GM21528 (cell line): ENCODE measurements at regions not wholly inside any gene's neighbourhood (a gene's known extent, or its start where the extent isn't known, plus 50 kb on each side); places are given as distances from the start of the nearest gene placed in this dataset.
"Not testable (repeated sequence)": the region's sequence is repeated elsewhere in the genome, so short reads cannot be mapped to it uniquely, and the experiment has no call there.

ENCODE experiments used
- ATAC-seq: cut with Tn5 transposase; IDR thresholded peaks from one replicate; pipeline ENCODE4 v1.9.1; 2021; ENCODE audit warnings: mild to moderate bottlenecking, moderate library complexity; ENCODE audit not compliant: unreplicated experiment, low FRiP score

DNA sequence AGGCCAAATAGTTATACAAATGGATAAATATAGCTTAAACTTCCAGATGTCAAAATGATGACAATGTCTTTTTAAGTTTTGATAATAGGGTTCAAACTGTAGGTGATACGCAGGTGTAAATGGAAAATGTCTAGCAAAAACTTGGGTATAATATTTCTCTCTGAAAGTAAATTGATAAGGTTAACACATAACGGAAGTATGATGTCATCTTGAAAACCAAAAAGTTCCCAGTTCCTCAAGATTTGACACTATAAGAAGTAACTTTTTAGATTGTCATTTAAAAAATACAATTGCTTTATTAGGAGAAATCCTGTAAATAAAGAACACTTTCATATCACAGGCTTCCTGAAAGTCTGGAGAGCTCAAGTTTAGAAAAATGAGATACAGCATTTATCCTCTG is 483.4 kb downstream of the FRK start:
- ATAC-seq: no peak

DNA sequence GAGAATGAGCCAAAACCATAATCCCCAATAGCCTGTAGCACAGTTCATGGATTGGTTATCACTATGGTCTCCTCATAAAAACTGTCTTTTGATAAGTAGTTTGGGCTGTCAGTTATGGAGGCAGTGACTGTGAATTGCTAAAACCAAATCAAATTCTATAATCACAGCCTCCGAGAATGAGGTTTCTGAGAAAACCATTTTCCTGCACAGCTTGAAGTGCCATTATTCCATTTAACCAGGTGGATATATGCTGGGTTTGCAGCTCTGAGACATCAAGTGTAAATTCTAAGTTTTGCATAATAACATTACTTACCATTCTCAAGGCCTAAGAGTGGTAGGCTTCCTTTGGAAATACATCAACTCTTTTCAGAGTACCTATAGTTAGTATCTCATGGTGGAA is 485.4 kb downstream of the FRK start:
- ATAC-seq: no peak

DNA sequence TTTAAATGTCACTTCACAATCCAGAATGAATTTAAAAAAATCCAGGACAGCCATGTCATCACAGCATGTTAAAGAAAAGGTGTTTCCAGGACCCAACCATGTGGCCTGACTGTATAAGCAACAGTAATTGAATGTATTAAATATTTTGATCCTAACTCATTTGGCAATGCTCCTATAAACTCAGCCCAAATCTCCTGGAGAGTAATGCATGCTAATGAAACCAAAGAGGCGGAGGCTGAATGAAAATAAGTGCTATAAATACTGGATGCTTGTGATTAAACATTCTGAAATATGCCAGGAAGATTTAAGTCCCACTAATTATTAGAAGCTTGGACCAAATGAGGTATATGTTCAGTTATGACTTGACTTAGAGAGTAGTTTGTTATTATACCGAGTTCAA is 486.8 kb downstream of the FRK start:
- ATAC-seq: no peak

DNA sequence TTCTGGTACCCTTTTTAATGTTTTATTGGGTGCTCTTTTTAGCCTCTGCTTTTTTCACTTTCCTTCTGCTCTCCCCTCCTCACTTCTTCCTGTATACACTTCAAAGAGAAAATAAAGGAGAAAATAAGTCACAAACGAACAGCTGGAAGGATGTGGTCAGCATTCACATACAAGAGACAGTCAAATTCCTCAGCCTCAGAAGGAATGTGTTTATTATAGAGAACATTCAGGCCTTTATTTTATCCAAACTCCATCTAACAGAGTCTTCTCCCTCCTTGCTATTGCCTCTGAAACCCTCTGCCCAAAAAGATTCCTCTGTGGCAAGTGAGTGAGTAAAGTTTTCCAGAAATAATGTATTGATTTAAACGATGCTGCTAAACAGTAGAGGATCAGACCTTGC is 490.4 kb downstream of the FRK start:
- no peak for ATAC-seq

DNA sequence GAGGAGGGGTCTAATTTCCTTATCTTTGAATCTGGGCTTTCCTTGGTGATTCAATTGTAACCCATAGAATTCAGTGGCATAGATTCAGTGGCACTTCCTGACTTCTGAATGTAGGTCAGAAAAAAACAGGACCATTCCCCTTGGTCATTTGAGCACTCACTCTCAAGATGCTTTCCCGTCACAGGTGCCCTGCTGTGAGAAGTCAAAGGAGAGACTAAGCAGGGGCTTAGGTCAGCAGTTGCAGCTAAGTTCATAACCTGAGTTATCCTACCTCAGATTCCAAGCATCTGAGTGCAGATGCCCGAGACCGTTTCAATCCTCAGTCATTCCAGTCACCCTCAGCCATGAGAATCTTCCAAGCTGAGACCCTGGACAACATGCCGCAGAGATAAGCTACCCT is 506.6 kb downstream of the FRK start:
- no peak for ATAC-seq

DNA sequence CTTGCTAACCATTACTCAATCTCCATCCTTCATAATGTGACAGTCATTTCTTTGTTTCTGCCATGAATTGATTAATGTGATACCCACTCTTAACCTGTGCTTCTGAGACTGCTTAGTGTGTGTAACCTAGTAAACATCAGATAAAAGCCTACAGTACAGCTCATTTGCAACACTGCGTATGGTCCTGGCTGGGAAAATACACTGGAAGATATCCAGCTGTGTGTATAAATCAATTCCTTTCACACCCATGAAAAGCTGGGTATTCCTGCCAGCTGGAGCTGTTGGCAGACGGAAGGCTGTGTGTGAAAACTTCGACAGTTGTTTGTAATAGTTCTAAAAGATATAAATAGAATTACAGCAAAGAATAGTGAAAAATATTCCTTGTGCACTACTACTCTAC is 509.2 kb downstream of the FRK start:
- ATAC-seq: no peak

DNA sequence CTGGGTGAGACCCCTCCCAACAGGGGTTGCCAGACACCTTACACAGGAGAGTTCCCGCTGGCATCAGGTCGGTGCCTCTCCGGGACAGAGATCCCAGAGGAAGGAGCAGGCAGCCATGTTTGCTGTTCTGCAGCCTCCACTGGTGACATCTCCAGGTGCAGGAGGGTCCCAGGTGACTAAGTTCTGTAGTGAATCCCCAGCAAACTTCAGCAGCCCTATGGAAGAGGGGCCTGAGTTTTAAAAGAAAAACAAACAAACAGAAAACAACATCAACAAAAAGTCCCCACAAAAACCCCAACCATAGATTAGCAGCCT is 515.1 kb downstream of the FRK start:
- no peak for ATAC-seq

DNA sequence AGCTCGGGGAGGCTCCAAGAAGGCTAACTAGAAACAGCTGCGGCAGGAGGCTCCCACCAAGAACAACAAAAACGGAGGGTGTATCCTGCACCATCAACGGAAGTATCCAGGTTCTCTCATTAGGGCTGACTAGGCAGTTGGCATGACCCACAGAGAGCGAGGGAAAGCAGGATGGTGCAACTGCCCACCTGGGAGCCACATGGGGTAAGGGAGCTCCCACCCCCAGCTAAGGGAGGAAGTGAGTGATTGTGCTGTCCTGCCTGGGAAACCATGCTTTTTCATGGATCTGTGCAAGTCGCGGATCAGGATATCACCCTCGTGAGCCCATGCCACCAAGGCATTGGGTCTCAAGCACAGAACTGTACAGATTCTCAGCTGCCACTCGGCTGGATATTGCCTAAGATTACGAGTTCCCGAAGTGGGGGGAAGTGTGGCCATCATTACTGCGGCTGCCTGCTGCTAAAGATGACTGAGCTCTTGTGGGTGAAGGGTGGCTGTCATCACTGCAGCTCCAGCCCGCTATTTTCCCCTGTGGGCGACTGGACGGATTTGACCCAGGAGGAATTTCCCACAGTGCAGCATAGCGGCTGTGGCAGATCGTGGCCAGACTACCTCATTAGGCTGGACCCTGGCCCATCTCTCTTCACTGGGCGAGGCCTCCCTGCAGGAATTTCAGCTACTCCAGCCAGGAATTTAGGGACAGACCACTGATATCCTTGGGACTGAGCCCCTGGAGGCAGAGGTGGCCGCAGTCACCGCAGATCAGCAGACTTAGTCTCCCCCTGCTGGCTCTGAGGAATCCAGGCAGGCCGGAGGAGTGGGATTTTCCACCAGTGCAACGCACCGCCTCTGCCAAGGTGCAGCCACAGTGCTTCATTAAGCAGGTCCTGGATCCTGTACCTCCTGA is 515.7 kb downstream of the FRK start:
- no peak for ATAC-seq

DNA sequence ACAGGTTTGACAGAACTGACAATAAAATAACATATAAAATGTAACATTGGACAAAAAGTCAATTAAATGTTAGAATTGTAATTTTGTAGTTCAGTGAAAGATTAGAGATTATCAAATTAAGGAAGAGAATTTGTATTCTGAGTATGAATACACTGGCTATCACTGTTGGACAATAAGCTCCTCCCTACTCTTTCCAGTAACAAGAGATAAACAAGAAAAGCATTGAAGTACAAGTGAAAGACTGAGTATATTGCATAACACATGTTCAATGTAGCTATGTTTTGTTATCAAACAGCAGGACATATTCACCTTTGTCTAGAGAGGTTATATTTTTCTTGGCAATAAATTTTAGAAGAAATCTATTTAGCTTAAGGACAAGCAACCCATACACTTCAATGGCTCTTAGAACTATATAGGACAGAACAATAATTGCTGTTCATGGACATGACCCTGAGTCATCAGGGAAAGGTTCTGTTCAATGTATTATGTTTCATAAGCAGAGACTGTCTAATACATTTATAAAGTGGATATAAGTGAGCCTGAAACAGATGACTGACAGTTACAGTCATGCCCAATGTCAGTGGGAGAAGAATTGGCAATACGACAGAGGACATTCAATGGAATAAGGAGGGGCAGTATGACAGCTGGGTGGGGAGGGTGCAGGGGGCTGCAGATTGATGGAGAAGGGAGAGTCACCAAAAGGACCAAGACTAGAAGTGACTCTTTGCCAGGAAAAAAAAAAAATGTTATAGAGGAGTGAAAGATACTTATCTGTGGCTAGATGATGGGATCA is 520.4 kb downstream of the FRK start:
- no peak for ATAC-seq

DNA sequence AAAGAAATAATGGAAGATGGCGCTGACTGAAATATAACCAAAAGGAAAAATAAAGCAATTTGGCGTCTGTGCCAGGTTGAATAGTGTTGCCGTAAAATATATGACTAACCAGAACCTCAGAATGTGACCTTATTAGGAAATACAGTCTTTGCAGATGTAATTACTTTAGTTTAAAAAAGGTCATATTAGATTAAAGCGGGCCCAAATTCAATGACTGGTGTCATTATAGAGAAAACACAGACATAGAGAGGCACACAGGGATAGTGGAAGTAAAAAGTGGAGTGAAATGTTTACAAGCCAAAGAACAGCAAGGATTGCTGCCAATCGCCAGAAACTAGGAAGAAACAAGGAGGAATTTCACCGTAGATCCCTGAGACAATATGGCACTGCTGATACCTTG is 521.2 kb downstream of the FRK start:
- no peak for ATAC-seq

DNA sequence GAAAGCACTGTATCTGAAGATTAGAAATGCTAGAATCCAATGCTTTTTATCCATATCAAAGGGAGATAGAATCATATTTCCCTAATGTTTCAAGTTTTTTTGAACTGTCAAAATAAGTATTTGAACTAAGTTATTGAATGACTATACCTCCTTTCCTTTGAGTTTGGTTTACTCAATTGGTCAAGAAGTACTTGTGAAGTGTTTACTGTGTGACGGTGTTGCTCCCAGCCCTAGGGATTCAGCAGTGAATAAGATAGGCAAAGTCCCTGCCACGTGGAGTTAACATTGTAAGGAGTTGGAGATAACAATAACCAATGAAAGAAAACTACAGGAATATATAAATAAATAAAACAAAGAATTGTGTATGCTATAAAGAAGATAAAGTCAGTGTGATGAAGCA is 535.9 kb downstream of the FRK start:
- ATAC-seq: no peak

DNA sequence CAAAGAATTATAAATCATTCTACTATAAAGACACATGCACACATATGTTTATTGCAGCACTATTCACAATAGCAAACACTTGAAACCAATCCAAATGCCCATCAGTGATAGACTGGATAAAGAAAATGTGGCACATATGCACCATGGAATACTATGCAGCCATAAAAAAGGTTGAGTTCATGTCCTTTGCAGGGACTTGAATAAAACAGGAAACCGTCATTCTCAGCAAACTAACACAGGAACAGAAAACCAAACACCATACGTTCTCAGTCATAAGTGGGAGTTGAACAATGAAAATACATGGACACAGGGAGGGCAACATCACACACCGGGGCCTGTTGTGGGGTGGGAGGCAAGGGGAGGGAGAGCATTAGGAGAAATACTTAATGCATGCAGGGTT is 538.9 kb downstream of the FRK start:
- not testable (repeated sequence) for ATAC-seq

DNA sequence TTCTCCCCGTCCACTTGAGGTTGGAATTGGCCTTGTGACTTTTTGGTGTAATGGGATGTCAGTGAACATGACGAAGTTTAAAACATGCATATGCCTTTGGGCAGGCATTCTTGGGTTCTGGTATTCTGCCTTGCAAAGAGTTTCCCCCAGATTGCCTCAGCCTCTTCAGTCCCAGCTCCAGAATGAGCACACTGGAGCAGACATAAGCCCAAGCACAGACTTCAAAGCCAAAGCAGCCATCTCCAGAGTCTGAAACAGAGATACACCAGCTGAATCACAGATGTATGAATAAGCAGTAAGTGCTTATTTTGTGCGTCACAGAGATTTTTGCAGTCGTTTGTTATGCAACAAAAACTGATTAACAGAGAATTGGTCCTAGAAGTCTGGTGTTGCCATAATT is 546.0 kb downstream of the FRK start:
- no peak for ATAC-seq

DNA sequence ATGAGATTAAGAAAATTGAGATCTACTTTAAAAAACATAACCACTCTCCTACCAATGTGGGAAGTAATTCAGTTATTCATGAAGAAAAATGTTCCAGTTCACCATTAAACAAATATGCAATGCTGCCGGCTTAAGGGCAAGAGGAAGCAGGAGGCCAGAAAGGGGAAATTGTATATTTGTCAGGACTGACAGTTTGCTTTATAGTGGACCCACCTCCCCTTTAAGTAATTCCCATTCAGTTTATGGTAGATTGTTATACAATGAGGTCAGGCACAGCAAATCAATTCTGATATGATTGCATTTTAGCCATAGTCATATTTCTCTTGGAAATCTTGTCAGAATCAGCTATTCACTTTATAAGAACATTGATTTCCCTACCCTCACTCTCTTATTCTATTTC is 547.8 kb downstream of the FRK start:
- ATAC-seq: no peak

DNA sequence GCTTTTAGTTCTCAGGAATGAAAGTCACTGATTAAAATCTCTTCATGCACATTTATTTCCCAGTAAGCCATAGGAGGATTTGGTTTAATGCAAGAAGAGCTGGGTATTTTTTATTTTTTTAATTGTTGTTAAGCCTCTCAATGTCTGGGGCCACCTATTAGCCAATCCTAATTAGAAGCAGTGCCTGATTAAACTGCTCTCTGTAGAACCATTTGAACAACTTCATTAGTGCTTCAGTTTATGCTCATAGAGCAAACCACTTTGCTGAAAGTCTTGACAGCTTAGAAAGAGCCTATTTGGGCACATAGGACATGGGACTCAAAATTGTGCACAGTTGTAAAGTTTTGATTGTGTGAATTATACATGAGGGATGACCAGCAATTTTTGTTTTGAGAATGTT is 548.9 kb downstream of the FRK start:
- no peak for ATAC-seq

DNA sequence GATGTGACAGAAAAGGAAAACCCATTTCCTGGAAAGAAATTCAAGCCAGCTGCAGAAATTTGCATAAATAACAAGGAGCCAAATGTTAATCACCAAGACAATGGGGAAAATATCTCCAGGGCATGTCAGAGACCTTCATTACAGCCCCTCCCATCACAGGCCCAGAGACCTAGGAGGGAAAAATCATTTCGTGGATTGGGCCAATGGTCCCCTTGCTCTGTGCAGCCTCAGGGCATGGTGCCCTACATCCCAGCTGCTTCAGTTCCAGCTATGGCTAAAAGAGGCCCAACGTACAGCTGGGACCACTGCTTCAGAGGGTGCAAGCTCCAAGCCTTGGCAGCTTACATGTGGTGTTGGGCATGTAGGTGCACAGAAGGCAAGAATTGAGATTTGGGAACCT is 558.3 kb downstream of the FRK start:
- ATAC-seq: not testable (repeated sequence)

DNA sequence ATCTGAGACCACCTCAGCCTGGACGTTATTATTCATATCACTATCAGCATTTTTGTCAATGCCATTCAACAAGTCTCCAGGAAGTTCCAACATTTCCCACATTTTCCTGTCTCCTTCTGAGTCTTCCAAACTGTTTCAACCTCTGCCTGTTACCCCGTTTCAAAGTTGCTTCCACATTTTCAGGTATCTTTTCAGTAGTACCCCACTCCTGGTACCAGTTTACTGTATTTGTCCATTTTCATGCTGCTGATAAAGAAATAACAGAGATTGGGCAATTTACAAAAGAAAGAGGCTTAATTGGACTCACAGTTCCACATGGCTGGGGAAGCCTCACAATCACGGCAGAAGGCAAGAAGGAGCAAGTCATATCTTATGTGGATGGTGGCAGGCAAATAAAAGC is 565.5 kb downstream of the FRK start:
- ATAC-seq: no peak

DNA sequence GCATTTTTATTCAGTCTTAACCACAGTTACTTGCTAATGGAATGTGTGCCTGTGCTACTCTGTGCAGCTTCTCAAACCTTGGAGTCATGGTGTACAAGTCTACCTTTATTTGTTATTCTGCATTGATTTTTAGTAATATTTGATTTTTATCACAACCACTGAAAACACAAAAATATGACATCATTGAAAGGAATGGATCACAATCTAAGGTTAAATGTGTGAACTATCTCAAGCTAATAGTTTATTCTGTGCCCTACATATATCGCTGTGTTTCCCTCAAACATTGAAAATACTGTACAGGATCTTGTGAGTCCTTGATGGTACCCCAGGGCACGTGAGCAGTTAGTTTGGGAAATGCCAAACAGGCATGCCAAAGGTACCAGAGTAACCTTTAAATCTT is 573.4 kb downstream of the FRK start:
- ATAC-seq: no peak

DNA sequence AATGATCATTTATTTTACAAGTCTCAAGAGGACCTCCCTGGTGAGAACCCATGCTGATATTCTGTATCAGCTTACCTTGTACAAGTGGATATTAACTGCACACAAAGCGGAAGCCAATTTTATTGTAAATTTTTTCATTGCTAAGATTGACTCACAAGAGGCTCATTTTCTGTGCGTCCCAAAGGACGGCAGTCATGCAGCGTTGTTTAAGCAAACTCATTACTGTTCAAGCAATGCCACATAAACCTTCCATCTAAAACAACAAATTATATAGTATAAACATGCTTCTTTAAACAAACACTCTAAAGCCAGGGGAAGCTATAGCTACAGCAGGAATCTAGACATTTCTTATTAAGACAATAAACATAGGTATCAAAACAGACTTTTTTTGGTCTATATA is 575.3 kb downstream of the FRK start:
- no peak for ATAC-seq

DNA sequence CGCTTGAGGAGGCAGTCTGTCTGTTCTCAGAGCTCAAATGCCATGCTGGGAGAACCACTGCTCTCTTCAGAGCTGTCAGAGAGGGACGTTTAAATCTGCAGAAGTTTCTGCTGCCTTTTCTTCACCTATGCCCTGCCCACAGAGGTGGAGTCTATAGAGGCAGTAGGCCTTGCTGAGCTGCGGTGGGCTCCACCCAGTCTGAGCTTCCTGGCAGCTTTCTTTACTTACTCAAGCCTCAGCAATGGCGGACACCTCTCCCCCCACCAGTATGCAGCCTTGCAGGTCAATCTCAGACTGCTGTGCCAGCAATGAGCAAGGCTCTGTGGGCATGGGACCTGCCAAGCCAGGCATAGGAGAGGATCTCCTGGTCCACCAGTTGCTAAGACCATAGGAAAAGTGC is 580.1 kb downstream of the FRK start:
- ATAC-seq: not testable (repeated sequence)

DNA sequence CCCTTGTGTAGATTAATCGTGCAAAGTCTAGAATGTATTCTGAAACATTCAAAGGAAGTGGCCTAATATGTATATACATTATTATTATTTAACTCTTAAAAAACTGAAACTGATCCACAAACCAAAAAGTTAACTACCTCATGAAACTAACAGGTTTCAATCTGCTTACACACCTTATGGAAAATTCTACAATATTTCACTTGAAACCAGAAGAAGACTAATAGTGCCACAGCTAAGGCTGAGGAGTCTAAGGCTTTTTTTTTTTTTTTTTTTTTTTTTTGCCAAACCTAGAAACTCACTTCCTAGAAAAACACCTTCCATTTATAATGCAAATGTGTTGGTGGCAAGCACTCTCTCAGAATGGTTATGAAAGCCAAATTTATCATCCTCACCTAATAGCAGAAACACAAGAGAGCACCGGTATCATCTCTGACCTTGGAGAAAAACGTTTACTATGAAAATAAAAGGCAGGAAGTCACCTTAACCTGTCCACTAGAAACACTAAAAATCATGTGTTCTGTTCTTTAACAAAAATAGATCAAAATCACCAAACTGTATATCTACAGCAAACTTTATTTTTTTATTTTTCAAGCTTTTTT is 586.1 kb downstream of the FRK start:
- ATAC-seq: no peak
